Heart right ventricle (tissue), 16 donors: ENCODE measurements at regions not wholly inside any gene's neighbourhood (a gene's known extent, or its start where the extent isn't known, plus 50 kb on each side); places are given as distances from the start of the nearest gene placed in this dataset.

Experiments used
- ATAC-seq, 8 donors: fragments of 200-7000 bp; cut with Tn5 transposase; one replicate each; pipeline ENCODE4 v1.9.1; 2020; ENCODE audit warnings: mild to moderate bottlenecking in 8 of 8, moderate library complexity in 8 of 8, moderate number of reproducible peaks in 1 of 8
- DNase-seq, 2 donors: peaks; one replicate each; pipeline ENCODE4 v3.0.0-alpha.2; 2020
- H3K27ac ChIP-seq, 10 donors: fragments of 200-600 bp; sonication (generic) in 2 of 10; one replicate each; pipeline versions ENCODE4 v1.5.0 to v1.8.0; 2020 to 2022; ENCODE audit warnings: mild to moderate bottlenecking in 3 of 10
- H3K27me3 ChIP-seq, 7 donors: fragments of 200-600 bp; one replicate each; pipeline ENCODE4 v1.8.0; 2021 to 2022; ENCODE audit warnings: mild to moderate bottlenecking in 2 of 7
- H3K36me3 ChIP-seq, 9 donors: fragments of 200-600 bp; sonication (generic) in 1 of 9; one replicate each; pipeline versions ENCODE4 v1.5.0 to v1.8.0; 2020 to 2022; ENCODE audit warnings: mild to moderate bottlenecking in 2 of 9
- H3K4me1 ChIP-seq, 9 donors: fragments of 200-600 bp; sonication (generic) in 1 of 9; one replicate each; pipeline versions ENCODE4 v1.5.0 to v1.8.0; 2020 to 2022; ENCODE audit warnings: mild to moderate bottlenecking in 4 of 9
- H3K4me3 ChIP-seq, 10 donors: fragments of 200-600 bp; sonication (generic) in 2 of 10; one replicate each; pipeline versions ENCODE4 v1.5.0 to v1.8.0; 2020 to 2022; ENCODE audit warnings: mild to moderate bottlenecking in 7 of 10, moderate library complexity in 2 of 10
- H3K9me3 ChIP-seq, 11 donors: fragments of 200-600 bp in 10 of 11; sonication (generic) in 2 of 11; one replicate each; pipeline versions ENCODE4 v1.5.0 to v1.8.0; 2013 to 2022; ENCODE audit warnings: mild to moderate bottlenecking in 2 of 11, control low read depth in 1 of 11, moderate library complexity in 1 of 11
- CTCF ChIP-seq, 9 donors: fragments of 200-600 bp; sonication (generic) in 2 of 9; IDR thresholded peaks; one replicate each; pipeline versions ENCODE4 v1.5.0 to v1.8.0; 2021 to 2022; ENCODE audit warnings: antibody characterized with exemption in 9 of 9, mild to moderate bottlenecking in 5 of 9, moderate library complexity in 1 of 9
- WGBS, 2 donors: extraction: QIAGEN DNeasy Blood & Tissue Kit; methylation state at CpG; one replicate each; pipeline ENCODE4 v1.1.7; 2013; ENCODE audit warnings: inconsistent platforms in 1 of 2; 5-methylcytosine and 5-hydroxymethylcytosine counted together
- intact Hi-C, 10 donors: fragments of 100-400 bp; cut with DNase I; formaldehyde crosslinking; loops; one replicate each; pipeline versions ENCODE4 v1.11.1 to v1.14.2; 2022
- donor health status: Arrhythmogenic right ventricular cardiomyopathy.
- donor health status: ischemic (EF 13 %, LVEDD 7.1; RV severe dilation, severe dysfunction).
- donor health status: healthy with polysubstance abuse.
- donor health status: DM: no; HTN: yes; CAD: no.
- donor health status: DM: no; HTN: no; CAD: no.
- donor health status: ischemic (EF 25% LVEDD 6.9; RV normal size, moderate dysfunction).
- donor health status: ischemic (EF 25% LVEDD 5.7; RV mildly dilated, moderate dysfunction).
- donor health status: healthy.
- donor health status: DM: yes; HTN: yes; CAD: no.
- donor health status: Ischemic cardiomyopathy.
- donor health status: ischemic (EF 35%, LVEDD 5.7; RV mildly dilated, moderate dysfunction).
- donor health status: nonischemic (EF 11% LVEDD 7.7; RV severe dilation, severe dysfunction).
- donor health status: DM: yes; HTN: yes; CAD: no.
- donor health status: PGD.
- donor health status: ischemic (EF 29% LVEDD 5.4; RV normal size, mild dysfunction).
- donor health status: nonischemic (EF 23%, LVEDD 6.1; RV moderate dilation, normal function).

- intact Hi-C loops = no loop called here
- ATAC-seq = no peak
- Histone ChIP-seq H3K9me3 (peaks cover 0 to 14% (median 0%) of the 10 kb centered on the region in 11 donors), H3K4me3 (no peak overlapping the region), H3K36me3 (no peaks in the 10 kb centered on the region), H3K4me1 (no peaks in the 10 kb centered on the region), H3K27me3 (no peaks in the 10 kb centered on the region), H3K27ac (no peak overlapping the region)
- no peak for TF ChIP-seq CTCF (IDR thresholded peaks at IDR 0.05)
- DNase-seq = no peak
- 44 to 56% methylated on average over 5 of the region's 5 CpGs for WGBS, 2 donors
Measured at GRCh38 chr13:107545946-107546502, 669.3 kb downstream of the LIG4 start.

- TF ChIP-seq CTCF (IDR thresholded peaks at IDR 0.05) = no peak
- H3K4me3 ChIP-seq = no peak overlapping the region
- intact Hi-C loops = no loop called here
- WGBS, 2 donors = 79 to 80% methylated on average over 1 of the region's 1 CpG
- H3K27me3 ChIP-seq = no peaks in the 10 kb centered on the region
- no peak for DNase-seq
- no peak for ATAC-seq
- H3K4me1 ChIP-seq = no peaks in the 10 kb centered on the region
- no peak overlapping the region for H3K27ac ChIP-seq
- peaks cover 0 to 15% (median 0%) of the 10 kb centered on the region in 11 donors for H3K9me3 ChIP-seq
- no peaks in the 10 kb centered on the region for H3K36me3 ChIP-seq
Measured at GRCh38 chr13:107534548-107534947, 680.8 kb downstream of the LIG4 start.

GRCh38 chr13:107531816-107532215 lies 683.5 kb downstream of the LIG4 start:
- 87 to 91% methylated on average over 2 of the region's 2 CpGs for WGBS, 2 donors
- no peaks in the 10 kb centered on the region for H3K4me1 ChIP-seq
- TF ChIP-seq CTCF (IDR thresholded peaks at IDR 0.05) = no peak
- intact Hi-C loops = no loop called here
- H3K27ac ChIP-seq = no peak overlapping the region
- no peaks in the 10 kb centered on the region for H3K36me3 ChIP-seq
- no peaks in the 10 kb centered on the region for H3K27me3 ChIP-seq
- no peak for ATAC-seq
- no peak overlapping the region for H3K4me3 ChIP-seq
- peaks cover 0 to 8% (median 0%) of the 10 kb centered on the region in 11 donors for H3K9me3 ChIP-seq
- DNase-seq = no peak

GRCh38 chr13:107531180-107531579 lies 684.2 kb downstream of the LIG4 start:
- no peak for TF ChIP-seq CTCF (IDR thresholded peaks at IDR 0.05)
- no peak overlapping the region for H3K4me3 ChIP-seq
- no peaks in the 10 kb centered on the region for H3K27me3 ChIP-seq
- ATAC-seq = no peak
- DNase-seq = no peak
- H3K4me1 ChIP-seq = no peaks in the 10 kb centered on the region
- H3K27ac ChIP-seq = no peak overlapping the region
- 74 to 76% methylated on average over 3 of the region's 3 CpGs for WGBS, 2 donors
- intact Hi-C loops = no loop called here
- peaks cover 0 to 8% (median 0%) of the 10 kb centered on the region in 11 donors for H3K9me3 ChIP-seq
- no peaks in the 10 kb centered on the region for H3K36me3 ChIP-seq
